GM12878 (cell line): ENCODE measurements at regions not wholly inside any gene's neighbourhood (a gene's known extent, or its start where the extent isn't known, plus 50 kb on each side); places are given as distances from the start of the nearest gene placed in this dataset.

Experiments
- CBX5 ChIP-seq: sonication (generic); IDR thresholded peaks from 2 replicates; pipeline ENCODE4 v1.6.1; 2016; ENCODE audit warnings: low read depth, moderate library complexity, mild to moderate bottlenecking, inconsistent platforms
- FOXM1 ChIP-seq: IDR thresholded peaks from 2 replicates; pipeline ENCODE4 v1.6.1; 2012; ENCODE audit warnings: low read depth, mild to moderate bottlenecking, inconsistent platforms, low read length, moderate library complexity
- GABPA ChIP-seq: IDR thresholded peaks from 2 replicates; pipeline ENCODE4 v1.6.1; 2014; ENCODE audit warnings: antibody characterized with exemption, low read depth, mild to moderate bottlenecking, inconsistent platforms
- HDAC2 ChIP-seq: fragments of 200-600 bp; sonication (generic); IDR thresholded peaks from 2 replicates; pipeline ENCODE4 v1.6.1; 2017
- JUND ChIP-seq: IDR thresholded peaks from 2 replicates; pipeline ENCODE4 v1.6.1; 2012; ENCODE audit warnings: low read depth, mild to moderate bottlenecking, low read length, improper control_type of control experiment, moderate library complexity
- NFIC ChIP-seq: IDR thresholded peaks from 2 replicates; pipeline ENCODE4 v1.6.1; 2012; ENCODE audit warnings: low read depth, mild to moderate bottlenecking, inconsistent platforms, low read length, moderate library complexity
- PAX8 ChIP-seq: fragments of 450-650 bp; IDR thresholded peaks from 2 replicates; pipeline ENCODE4 v1.6.1; 2017; ENCODE audit warnings: mild to moderate bottlenecking, moderate library complexity
- POLR2AphosphoS5 ChIP-seq: IDR thresholded peaks from 2 replicates; pipeline ENCODE4 v1.6.1; 2011; ENCODE audit warnings: mild to moderate bottlenecking, low read length, inconsistent platforms
- SIN3A ChIP-seq: IDR thresholded peaks from 2 replicates; pipeline ENCODE4 v1.6.1; 2012; ENCODE audit warnings: low read depth, low read length, improper control_type of control experiment
- ZNF274 ChIP-seq: IDR thresholded peaks from one replicate; pipeline ENCODE4 v1.8.0; 2011; ENCODE audit not compliant: insufficient read length, insufficient read depth
- TF ChIP-seq, protein P1 (sequence below): fragments of 450-650 bp; IDR thresholded peaks from 2 replicates; pipeline ENCODE4 v1.6.1; 2017; ENCODE audit warnings: mild to moderate bottlenecking
- TF ChIP-seq, protein P2 (sequence below), 3 experiments: IDR thresholded peaks in 2 of 3; conservative IDR thresholded peaks in 1 of 3; 2 replicates each; pipeline ENCODE4 v1.5.1; 2011; ENCODE audit warnings: low read depth in 3 of 3, low read length in 3 of 3, mild to moderate bottlenecking in 3 of 3, control low read depth in 2 of 3, moderate library complexity in 2 of 3, inconsistent platforms in 1 of 3, mixed read lengths in 1 of 3; ENCODE audit not compliant: control insufficient read depth in 2 of 3, insufficient read depth in 1 of 3; ENCODE audit errors: extremely low read depth in 1 of 3
- TF ChIP-seq, protein P3 (sequence below): IDR thresholded peaks from 2 replicates; pipeline ENCODE4 v1.6.1; 2012; ENCODE audit warnings: mild to moderate bottlenecking, low read depth, low read length

DNA sequence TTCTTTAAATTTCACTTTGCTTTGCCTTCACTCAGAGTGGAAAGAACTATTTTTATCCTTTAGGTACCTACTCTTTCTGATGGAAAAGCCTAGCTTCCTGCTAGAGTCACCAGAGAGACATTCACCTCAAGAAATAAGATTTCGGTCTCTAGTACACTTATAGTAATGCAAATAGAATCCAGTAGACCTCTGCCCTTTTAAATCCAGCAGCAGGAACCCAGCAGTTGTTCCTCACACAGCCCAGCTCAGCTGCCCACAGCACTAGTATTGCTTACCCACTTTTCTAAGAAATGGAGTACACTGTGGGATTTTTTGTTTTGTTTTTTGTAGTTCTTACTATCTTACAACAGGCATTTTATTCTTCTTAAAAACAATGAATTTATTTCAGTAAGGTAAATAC, 497.0 kb upstream of the CCDC54 start:
- TF ChIP-seq FOXM1 (no peak), JUND (no peak), HDAC2 (no peak), POLR2AphosphoS5 (no peak), CBX5 (no peak), SIN3A (no peak), PAX8 (no peak), ZNF274 (no peak), NFIC (no peak), GABPA (no peak)
- TF ChIP-seq, protein P1, sequence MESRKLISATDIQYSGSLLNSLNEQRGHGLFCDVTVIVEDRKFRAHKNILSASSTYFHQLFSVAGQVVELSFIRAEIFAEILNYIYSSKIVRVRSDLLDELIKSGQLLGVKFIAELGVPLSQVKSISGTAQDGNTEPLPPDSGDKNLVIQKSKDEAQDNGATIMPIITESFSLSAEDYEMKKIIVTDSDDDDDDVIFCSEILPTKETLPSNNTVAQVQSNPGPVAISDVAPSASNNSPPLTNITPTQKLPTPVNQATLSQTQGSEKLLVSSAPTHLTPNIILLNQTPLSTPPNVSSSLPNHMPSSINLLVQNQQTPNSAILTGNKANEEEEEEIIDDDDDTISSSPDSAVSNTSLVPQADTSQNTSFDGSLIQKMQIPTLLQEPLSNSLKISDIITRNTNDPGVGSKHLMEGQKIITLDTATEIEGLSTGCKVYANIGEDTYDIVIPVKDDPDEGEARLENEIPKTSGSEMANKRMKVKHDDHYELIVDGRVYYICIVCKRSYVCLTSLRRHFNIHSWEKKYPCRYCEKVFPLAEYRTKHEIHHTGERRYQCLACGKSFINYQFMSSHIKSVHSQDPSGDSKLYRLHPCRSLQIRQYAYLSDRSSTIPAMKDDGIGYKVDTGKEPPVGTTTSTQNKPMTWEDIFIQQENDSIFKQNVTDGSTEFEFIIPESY: no peak
- TF ChIP-seq, protein P2, sequence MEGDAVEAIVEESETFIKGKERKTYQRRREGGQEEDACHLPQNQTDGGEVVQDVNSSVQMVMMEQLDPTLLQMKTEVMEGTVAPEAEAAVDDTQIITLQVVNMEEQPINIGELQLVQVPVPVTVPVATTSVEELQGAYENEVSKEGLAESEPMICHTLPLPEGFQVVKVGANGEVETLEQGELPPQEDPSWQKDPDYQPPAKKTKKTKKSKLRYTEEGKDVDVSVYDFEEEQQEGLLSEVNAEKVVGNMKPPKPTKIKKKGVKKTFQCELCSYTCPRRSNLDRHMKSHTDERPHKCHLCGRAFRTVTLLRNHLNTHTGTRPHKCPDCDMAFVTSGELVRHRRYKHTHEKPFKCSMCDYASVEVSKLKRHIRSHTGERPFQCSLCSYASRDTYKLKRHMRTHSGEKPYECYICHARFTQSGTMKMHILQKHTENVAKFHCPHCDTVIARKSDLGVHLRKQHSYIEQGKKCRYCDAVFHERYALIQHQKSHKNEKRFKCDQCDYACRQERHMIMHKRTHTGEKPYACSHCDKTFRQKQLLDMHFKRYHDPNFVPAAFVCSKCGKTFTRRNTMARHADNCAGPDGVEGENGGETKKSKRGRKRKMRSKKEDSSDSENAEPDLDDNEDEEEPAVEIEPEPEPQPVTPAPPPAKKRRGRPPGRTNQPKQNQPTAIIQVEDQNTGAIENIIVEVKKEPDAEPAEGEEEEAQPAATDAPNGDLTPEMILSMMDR (IDR thresholded peaks at IDR 0.05 in 2 of 3, conservative IDR thresholded peaks at IDR 0.05 in 1 of 3; ENCODE audit: control insufficient read depth in 2 of 3, extremely low read depth in 1 of 3, insufficient read depth in 1 of 3, low read depth in 3 of 3, low read length in 3 of 3): no peak
- TF ChIP-seq, protein P3, sequence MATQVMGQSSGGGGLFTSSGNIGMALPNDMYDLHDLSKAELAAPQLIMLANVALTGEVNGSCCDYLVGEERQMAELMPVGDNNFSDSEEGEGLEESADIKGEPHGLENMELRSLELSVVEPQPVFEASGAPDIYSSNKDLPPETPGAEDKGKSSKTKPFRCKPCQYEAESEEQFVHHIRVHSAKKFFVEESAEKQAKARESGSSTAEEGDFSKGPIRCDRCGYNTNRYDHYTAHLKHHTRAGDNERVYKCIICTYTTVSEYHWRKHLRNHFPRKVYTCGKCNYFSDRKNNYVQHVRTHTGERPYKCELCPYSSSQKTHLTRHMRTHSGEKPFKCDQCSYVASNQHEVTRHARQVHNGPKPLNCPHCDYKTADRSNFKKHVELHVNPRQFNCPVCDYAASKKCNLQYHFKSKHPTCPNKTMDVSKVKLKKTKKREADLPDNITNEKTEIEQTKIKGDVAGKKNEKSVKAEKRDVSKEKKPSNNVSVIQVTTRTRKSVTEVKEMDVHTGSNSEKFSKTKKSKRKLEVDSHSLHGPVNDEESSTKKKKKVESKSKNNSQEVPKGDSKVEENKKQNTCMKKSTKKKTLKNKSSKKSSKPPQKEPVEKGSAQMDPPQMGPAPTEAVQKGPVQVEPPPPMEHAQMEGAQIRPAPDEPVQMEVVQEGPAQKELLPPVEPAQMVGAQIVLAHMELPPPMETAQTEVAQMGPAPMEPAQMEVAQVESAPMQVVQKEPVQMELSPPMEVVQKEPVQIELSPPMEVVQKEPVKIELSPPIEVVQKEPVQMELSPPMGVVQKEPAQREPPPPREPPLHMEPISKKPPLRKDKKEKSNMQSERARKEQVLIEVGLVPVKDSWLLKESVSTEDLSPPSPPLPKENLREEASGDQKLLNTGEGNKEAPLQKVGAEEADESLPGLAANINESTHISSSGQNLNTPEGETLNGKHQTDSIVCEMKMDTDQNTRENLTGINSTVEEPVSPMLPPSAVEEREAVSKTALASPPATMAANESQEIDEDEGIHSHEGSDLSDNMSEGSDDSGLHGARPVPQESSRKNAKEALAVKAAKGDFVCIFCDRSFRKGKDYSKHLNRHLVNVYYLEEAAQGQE: no peak
